HG03039 (cell line): ENCODE measurements at regions not wholly inside any gene's neighbourhood (a gene's known extent, or its start where the extent isn't known, plus 50 kb on each side); places are given as distances from the start of the nearest gene placed in this dataset.

Experiments used
- ATAC-seq: cut with Tn5 transposase; IDR thresholded peaks from one replicate; pipeline ENCODE4 v1.9.1; 2021; ENCODE audit warnings: mild to moderate bottlenecking, moderate library complexity; ENCODE audit not compliant: unreplicated experiment

DNA sequence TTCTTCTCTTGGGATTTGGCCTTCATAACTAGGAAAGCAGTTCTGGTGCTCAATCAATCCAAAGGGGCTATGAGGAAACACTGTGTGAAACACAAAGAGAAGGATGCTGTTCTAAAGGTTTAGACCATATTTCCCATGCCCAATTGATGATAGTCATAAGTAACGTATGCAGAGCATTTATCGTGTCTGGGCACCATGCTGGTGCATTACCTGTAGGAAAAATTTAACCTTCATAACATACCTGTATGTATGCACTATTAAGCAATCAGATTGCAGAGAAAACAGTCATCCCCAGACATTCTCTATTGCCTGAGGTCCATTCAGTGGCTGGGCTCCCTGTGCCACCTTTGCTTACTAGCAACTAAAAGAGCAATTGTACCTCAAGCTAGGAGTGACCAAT, 381.4 kb downstream of the PLPP3 start:
- no peak for ATAC-seq

DNA sequence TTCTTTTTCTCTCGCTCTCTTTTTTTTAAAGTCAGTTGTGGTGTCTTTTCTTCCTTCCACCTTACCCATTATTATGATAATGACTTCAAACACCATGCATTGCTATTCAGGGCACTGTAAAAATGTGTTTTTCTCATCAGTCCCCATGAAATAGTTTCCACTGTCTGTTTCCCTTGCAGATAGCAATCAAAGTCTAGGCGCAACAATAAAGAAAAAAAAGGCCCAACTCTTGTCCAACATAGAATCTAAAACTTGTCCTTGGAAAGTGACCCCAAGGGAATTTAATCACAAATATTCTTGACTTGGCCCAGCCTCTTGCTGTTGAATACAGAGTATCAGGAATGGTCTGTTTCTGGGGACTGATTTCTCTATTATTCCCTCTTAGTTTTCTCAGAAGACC, 382.5 kb downstream of the PLPP3 start:
- no peak for ATAC-seq

DNA sequence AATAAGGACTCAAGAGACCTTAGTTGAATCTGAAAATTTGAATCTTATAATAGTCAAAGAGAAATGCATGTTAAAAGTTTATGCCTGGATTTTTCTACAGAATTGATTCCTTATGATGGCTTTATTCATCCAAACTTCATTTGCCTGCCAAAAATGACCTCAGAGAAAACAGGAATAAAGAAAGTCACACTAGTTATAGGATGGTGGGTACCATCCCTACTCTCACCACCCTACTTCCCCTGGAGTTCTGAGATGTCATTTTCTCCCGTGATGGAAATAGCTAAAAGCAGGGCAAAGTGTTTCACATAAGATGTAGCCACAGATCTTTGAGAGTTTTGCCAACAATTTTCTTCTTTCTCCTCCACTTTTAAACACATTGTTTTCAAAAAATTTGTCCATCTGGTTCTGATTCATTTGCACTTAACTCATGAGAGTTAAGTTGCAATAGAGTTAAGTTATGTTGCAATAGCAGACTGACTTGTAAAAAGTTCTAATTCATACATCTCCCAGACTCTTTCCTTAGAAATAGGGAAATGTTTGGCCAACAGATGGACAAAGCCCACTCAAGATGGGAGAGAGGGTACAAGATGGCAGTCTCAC, 384.6 kb downstream of the PLPP3 start:
- ATAC-seq, result no peak

DNA sequence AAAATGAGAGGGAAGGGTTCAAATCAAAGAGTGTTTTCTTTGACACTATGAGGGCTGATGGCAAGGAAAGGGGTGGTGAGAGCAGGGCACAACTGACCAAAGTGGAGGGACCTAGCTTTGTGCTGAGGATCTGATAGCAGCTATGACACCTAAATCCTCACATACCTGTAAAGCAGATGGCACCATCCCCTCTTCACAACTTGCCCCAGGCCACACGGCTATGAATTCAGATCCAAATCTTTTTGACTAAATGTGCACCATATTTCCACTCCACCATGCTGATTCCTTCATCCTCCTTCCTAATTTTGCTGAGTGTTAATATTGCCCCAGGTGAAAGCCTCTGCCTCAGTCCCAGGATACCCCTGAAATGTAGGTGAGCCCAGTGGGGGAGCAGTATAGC, 385.7 kb downstream of the PLPP3 start:
- no peak for ATAC-seq

DNA sequence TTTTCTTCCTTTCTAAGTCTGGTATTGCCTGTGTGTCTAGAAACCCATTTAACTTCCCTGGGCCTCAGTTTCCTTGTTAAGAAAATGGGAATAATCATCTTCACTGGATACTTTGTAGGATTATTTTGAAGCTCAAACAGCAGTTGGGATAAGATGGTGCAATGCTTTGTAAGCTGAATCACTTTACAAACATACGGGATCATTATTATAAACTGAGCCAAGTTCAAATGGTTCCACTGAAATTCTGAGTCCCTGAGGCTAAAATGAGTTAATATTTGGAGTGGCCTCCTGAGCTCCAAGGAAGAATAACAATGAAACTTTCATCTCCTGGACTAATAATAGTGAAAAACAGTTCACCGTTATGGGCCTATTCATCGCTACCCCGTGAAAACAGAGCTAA, 388.0 kb downstream of the PLPP3 start:
- ATAC-seq, result no peak

DNA sequence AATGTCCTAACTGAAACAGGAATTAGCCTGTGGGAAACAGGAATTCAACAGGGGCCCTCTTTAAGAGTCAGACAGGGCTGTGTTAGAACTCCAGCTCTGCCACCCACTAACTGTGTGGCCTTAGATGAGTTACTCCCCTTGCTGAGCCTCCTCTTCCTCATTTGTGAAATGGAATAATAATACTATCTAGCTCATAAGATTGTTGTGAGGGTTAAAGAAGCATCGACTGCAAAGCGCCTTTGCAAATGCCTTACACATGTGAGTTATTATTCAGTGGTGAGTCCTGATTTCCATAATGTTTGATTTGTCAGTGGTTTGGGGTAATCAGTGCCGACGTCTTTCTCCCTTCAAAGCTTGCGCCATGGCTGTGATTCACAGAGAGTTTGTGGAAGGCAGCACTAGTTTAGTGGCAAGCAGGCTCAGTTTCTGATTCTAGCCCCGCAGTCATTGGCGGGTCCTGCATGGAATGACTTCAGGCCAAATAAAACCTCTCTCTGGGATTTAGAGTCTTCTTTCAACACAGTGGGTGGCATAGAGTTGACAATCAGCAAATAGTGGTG, 388.5 kb downstream of the PLPP3 start:
- ATAC-seq, result no peak

DNA sequence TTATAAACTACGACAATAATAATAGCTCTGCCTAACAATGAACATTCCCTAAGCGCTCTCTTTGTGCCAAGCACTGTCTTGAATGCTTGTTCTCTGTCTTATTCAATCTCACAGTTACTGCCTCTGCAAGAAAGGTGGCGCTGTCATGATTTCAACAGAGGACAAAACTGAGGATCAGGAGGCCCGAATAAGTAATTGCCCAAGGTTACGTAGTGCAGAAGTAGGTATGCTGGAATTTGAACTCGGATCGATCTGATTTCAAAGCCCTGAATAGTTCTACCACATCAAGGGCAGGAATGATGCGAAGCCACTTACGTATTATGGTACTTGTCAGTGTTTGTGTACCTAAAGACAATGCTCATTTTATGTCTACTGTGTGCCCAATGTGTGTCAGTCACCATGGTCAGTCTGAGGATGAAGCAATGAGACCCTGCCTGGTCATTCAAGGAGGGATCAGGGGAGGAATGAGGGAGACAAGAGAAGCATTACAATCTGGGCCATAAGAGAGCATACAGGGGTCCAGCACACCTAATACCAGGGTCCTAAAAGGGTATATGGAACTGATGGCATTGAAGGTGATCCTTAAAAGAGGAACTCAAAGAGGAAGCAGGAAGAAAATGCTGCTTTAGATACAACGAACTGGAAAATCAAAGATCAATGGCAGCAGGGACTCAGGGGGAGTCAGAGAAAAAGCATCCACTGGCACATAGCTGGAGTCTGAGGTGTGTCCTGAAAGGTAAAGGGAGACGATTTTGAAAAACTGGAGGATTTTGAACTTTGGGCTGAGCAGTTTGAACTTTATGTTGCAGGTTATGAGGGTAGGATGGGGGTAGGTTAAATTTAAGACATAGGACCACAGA, 389.2 kb downstream of the PLPP3 start:
- ATAC-seq, result no peak

DNA sequence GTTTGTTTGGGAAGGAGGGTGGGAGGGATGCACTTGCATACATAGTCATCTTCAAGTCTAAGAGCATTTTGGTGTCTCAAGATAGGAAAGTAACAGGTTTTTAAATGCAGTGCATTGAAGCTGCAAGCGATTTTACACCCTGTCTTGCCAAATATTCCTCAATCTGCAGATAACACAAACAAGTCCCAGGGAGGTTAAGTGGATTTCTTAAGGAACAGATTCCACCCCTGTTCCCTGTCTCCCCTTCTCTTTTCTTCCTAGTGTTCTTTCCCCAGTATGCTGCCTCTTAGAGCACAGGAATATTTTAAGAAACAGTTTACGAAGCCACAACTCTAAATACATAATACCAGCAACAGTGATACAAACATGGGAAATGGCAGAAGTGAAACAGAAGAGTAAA, 389.9 kb downstream of the PLPP3 start:
- no peak for ATAC-seq

DNA sequence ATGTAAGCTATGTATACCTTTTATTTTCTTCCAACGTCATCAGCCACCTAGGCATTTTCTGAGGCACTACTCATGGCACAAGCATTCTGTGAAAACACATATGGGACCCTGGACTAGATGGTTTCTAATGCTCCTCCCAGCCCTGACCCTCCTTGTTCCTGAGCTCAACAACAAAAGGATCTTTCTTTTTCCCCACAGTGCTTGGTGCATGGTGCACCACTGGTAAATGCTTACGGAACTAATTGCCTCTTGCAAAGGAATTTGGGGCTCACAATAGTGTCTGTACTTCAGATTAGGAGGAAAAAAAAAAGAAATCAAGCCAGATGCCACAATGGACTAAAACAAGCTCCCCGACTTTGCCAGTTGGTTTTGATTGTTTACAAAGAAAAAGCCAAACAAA, 390.5 kb downstream of the PLPP3 start:
- ATAC-seq, result no peak

DNA sequence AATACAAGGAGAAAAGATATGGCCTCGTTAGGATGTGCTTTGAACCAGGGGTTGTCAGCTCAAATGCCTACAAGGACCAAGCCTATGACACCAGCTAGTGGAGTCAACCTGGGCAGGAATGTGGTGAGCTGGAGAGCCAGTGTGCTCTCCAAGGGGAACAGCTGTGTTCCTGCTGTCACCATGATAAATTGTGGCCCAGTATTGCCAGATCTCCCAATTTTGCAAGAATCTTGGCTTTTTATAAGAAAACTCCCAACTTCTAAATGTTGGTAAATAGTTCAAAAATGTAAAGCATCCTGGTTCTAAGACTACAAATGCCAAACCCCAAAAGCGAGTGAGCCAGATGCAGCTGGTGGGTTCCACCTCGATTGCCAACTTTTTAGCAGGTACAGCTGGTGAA, 391.1 kb downstream of the PLPP3 start:
- ATAC-seq, result no peak

DNA sequence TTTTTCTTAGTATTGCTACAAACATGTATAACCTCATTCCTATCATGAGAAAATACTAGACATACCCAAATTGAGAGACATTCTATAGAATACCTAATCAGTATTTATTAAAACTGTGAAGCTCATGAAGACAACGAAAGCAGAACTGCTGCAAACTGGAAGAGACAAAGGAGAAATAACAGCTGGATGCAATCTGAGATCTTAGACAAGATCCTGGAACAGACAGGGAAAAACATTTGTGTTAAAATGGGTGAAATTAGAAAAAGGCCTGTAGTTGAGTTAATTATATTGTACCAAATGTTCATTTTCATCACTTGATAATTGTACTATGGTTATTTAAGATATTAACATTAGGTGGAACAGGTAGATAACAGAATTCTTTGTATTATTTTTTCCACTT, 392.0 kb downstream of the PLPP3 start:
- ATAC-seq, result no peak

DNA sequence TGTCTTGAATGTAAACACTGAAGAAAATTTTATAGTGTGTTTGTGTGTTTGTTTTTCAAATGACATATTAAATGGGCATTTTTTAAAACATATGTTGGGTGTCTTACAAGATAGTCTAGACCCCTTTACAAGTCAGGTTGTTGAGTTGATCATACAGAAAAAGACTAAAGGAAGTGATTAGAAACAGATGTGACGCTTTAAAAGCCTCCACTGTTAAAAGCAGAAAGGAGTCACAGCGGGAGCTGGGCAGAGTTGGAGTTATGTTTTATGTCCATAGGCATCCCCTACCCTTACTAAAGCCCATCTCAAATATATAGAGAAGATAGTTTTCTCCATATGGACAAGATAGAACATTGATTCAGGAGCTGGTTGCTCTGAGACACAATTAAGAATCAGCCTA, 393.9 kb downstream of the PLPP3 start:
- no peak for ATAC-seq

DNA sequence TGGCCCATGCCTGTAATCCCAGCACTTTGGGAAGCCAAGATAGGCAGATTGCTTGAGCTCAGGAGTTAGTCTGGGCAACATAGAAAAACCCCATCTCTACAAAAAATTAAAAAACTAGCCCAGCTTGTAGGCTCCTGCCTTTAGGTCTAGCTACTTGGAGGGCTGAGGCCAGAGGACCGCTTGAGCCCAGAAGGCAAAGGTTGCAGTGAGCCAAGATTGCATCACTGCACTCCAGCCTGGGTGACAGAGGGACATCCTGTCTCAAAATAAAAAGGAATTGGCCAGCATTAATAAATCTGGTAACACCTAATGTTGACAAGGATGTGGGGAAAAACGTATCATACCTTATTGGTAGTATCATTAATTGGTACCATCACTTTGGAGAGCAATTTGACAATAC, 396.2 kb downstream of the PLPP3 start:
- ATAC-seq, result no peak

DNA sequence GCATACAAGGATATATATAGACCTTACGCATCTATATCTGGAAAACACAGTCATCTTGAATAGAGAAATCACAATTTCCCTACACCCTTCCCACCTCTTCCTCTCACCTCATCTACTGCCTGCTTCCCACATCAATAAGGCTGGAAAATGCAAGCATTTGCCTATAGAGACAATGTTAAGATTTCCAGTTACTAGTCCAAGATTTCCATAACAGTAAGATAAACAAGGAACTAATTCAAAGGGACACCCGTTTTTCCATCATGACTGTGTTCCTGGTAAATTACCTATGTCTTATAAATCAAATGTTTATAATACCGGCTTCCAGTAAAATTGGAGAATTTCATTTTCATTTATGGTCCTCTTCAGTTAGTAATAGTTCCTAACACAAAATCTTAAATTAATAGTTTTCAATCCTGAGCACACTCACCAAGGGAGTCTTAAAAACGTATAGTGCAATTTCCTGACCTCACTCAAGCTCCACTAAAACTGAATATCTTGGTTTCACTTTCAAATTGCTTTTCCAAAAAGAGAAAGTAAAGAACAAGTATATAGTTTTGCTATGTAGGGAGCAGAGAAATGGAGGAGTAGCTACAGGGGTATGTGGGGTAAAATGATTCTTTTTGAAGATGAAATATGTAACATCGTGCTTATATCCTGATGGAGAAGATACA, 398.7 kb downstream of the PLPP3 start:
- no peak for ATAC-seq

DNA sequence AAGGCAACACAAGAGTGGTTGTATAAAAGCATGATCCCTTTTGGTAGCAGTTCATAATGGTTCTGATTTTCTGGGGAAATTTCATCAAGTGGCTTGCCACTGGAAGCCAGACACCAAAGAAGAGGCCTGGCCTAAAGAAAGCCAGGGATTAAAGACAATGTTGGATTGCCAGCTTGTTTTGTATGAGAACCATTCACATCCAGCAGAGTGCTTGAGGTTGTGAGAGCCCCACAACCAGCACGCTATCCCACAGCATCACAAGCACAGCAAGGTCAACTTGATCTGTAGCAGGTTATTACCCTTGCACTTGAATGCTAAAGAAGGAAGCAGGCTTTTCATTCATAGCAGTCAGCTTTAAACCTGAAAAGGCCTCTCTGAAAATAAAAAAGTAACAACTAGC, 399.8 kb downstream of the PLPP3 start:
- ATAC-seq, result no peak

DNA sequence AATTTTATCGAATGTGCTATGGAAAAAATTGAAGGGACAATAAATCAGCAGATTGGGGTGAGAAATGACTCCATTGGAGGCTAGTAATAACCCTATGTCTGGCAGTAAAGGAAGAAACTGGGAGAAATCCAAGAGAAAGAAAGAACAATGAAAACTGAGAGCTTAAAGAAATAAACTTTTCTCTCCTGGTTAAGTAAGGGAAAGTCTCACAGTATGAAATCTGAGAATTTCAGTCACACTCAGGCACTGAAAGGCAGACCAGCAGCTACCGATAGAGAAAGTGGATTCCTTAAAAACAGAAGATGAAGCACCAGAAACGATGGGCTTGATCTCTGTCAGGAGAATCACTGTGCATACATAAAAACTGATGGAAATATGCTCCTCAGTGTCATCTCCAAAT, 404.2 kb downstream of the PLPP3 start:
- ATAC-seq, result no peak

DNA sequence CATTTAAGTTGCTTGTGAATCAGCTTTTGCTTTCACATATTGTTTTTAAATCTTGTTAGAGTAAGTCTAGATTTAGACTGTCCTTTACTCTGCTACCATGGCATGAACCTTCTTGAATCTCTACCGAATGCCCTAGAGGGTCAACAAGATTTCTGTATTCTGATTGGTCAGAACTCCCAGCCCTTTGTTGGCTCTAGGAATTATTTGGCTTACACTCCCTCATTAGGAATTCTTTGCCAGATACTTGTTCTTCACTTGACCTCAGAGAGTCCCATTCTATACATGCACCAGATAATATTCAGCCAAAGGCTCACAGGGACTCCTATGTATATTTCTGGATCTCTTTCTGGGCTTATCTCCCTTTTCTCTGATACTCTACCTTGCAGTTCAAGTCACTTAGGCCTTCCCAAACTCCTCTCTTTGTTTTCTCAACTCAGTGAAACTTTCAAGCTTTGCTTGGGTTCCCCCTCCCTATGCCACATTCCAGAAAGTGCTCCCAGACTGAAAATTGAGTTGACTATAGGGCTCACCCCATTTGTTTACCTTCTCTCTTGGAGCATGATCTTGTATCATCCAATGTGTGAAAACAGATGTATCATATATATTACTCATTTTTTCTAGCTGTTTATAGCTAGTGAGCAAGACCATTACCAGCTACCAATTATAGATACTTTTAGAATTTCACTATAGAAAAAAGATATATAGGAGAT, 405.0 kb downstream of the PLPP3 start:
- ATAC-seq, result no peak

DNA sequence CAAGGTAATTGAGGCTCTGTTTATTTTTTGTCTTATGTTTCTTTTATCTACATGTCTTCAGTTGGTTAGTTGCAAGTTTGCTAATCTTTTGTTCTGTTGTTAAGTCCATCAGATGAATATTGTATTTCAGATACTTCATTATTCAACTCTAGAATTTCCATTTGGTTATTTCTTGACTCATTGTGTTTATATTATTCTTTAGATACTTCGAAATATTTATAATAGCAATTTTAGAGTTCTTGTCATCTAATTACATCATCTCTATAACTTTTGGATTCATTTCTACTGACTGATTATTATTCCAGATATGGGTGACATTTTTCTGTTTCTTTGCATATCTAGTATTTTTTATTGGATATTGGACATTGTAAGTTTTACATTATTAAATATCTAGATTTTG, 405.6 kb downstream of the PLPP3 start:
- ATAC-seq, result no peak

DNA sequence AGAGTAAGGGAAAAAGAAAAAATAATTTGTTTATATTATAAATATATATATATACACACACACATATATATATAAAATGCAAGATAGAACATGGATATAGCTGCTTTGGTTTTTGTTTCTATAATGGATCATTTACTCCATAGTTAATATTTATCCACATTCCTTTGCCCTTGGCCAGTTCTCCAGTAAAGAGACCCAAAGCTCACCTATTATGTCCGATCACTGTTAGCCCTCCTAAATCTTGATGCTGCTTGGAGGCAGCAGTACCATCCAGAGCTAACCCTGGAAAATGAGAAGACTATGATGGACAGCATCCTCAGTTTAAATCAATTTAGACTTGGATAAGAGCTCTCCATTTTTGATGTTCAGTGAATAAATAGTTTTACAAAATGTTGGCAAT, 407.7 kb downstream of the PLPP3 start:
- no peak for ATAC-seq

DNA sequence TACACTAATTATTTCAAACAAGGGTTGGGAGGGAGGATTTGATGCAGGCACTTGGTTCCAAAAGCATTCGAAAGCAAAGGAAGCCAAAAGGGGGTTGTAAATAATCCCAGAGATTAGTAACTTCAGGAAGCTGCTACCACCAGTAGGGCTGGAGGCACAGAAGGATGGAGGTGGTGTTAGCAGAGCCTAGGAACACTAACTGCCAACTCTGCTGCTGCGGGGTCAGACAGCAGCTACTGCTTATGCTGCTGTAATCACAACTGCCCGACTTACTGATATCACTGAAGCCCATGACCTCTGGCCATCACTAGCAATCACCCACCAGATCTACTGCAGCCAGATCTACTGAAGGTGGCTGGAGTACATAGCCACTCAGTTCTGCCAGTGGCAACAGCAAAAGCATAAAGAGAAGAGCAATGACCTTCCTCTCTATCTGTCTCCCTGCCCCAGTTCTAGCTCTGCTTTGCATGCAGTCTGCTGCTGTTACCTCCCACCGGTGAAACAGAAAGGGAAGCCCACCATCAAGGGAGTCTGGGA, 408.5 kb downstream of the PLPP3 start:
- no peak for ATAC-seq

DNA sequence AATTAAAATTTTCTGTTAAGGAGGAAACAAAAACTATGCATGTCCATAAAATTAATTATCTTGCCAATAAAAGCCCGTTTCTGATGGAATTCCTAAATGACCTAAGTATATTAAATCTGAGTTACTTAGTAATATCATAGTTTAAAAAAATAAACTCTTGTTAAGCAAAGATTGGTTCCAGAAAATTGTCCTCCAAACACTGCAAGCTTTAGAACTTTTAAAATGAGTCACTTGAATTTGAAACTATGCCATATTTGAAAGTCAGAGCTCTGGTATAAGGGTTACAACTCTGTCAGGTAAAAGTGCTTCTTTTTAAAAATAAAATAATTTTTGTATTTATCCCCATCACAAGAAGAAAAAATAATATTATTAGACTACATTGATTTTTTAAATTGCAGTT, 409.5 kb downstream of the PLPP3 start:
- ATAC-seq, result no peak
